Thyroid gland (tissue), 4 donors: ENCODE measurements at regions not wholly inside any gene's neighbourhood (a gene's known extent, or its start where the extent isn't known, plus 50 kb on each side); places are given as distances from the start of the nearest gene placed in this dataset.

Source experiments
- POLR2A ChIP-seq, 2 donors: fragments of 450-650 bp; IDR thresholded peaks; one replicate each; pipeline ENCODE4 v1.6.1; 2017; ENCODE audit warnings: antibody characterized with exemption in 2 of 2, mild to moderate bottlenecking in 2 of 2, moderate library complexity in 1 of 2
- TF ChIP-seq, protein P1 (sequence below), 6 experiments: fragments of 200-600 bp in 3 of 6; fragments of 450-650 bp in 3 of 6; sonication (generic) in 3 of 6; IDR thresholded peaks; one replicate each; pipeline ENCODE4 v1.5.1; 2016 to 2019; ENCODE audit warnings: antibody characterized with exemption in 6 of 6, mild to moderate bottlenecking in 2 of 6, inconsistent platforms in 1 of 6, moderate library complexity in 1 of 6

DNA sequence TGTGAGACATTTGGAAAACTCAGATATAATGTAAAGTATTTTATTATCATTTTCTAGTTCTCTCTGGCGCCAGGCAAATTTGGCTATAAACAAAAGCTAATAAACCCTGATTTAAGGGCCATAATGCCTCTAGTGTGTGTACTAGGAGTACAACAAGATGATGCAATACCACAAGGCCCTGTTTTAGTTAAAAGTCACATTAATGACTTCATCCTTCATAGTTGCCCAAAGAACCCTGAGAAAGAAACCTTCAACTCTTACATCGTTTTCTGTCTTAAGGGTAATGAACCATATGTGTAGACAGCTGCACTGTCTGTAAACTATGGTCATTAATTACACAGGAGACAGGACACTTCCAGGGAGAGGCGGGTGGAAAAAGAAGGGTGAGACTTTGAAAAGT lies 538.4 kb downstream of the FAM181B start:
- no peak for TF ChIP-seq POLR2A (IDR thresholded peaks at IDR 0.05)
- TF ChIP-seq, protein P1, sequence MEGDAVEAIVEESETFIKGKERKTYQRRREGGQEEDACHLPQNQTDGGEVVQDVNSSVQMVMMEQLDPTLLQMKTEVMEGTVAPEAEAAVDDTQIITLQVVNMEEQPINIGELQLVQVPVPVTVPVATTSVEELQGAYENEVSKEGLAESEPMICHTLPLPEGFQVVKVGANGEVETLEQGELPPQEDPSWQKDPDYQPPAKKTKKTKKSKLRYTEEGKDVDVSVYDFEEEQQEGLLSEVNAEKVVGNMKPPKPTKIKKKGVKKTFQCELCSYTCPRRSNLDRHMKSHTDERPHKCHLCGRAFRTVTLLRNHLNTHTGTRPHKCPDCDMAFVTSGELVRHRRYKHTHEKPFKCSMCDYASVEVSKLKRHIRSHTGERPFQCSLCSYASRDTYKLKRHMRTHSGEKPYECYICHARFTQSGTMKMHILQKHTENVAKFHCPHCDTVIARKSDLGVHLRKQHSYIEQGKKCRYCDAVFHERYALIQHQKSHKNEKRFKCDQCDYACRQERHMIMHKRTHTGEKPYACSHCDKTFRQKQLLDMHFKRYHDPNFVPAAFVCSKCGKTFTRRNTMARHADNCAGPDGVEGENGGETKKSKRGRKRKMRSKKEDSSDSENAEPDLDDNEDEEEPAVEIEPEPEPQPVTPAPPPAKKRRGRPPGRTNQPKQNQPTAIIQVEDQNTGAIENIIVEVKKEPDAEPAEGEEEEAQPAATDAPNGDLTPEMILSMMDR (IDR thresholded peaks at IDR 0.05): no peak
